GM23248 (cell line): ENCODE measurements at regions not wholly inside any gene's neighbourhood (a gene's known extent, or its start where the extent isn't known, plus 50 kb on each side); places are given as distances from the start of the nearest gene placed in this dataset.

Experiments used
- EZH2 ChIP-seq: fragments of 200-600 bp; sonication (generic); IDR thresholded peaks from 2 replicates; pipeline ENCODE4 v1.6.1; 2018; ENCODE audit warnings: antibody characterized with exemption, mild to moderate bottlenecking; ENCODE audit not compliant: insufficient read depth, poor library complexity, severe bottlenecking
- EZH2phosphoT487 ChIP-seq: fragments of 200-600 bp; sonication (generic); IDR thresholded peaks from 2 replicates; pipeline ENCODE4 v1.6.1; 2018; ENCODE audit warnings: antibody characterized with exemption, moderate library complexity, mild to moderate bottlenecking, low read depth; ENCODE audit not compliant: insufficient read depth

- TF ChIP-seq EZH2phosphoT487 (no peak), EZH2 (no peak)
Observed at GRCh38 chr10:80719935-80720334, 182.2 kb downstream of the SH2D4B start.
